H9 (cell line): ENCODE measurements at regions not wholly inside any gene's neighbourhood (a gene's known extent, or its start where the extent isn't known, plus 50 kb on each side); places are given as distances from the start of the nearest gene placed in this dataset.

ENCODE experiments used
- DNase-seq: peaks from one replicate; pipeline ENCODE4 v3.0.0-alpha.2; 2017
- H2AFZ ChIP-seq: one replicate; pipeline ENCODE4 v1.6.1; 2013; ENCODE audit warnings: mild to moderate bottlenecking, low read length, control low read depth, moderate library complexity
- H2AK5ac ChIP-seq: 2 replicates; pipeline ENCODE4 v1.6.1; 2013; ENCODE audit warnings: low read length, control low read depth, mixed read lengths; ENCODE audit not compliant: insufficient read length
- H2BK120ac ChIP-seq: one replicate; pipeline ENCODE4 v1.6.1; 2013; ENCODE audit warnings: low read depth, mild to moderate bottlenecking, low read length, control low read depth, inconsistent platforms; ENCODE audit not compliant: poor library complexity, severe bottlenecking
- H2BK12ac ChIP-seq: 2 replicates; pipeline ENCODE4 v1.6.1; 2013; ENCODE audit warnings: low read length, control low read depth, mixed read lengths, low read depth; ENCODE audit not compliant: insufficient read length
- H2BK15ac ChIP-seq: 2 replicates; pipeline ENCODE4 v1.6.1; 2013; ENCODE audit warnings: low read depth, low read length, control low read depth
- H2BK20ac ChIP-seq: one replicate; pipeline ENCODE4 v1.6.1; 2013; ENCODE audit warnings: low read depth, mild to moderate bottlenecking, low read length, control low read depth, inconsistent platforms; ENCODE audit not compliant: poor library complexity, severe bottlenecking
- H2BK5ac ChIP-seq: 2 replicates; pipeline ENCODE4 v1.6.1; 2013; ENCODE audit warnings: low read length, control low read depth, mixed read lengths; ENCODE audit not compliant: insufficient read length
- H3K14ac ChIP-seq: 2 replicates; pipeline ENCODE4 v1.6.1; 2013; ENCODE audit warnings: low read length, control low read depth; ENCODE audit not compliant: insufficient read depth
- H3K18ac ChIP-seq: 2 replicates; pipeline ENCODE4 v1.6.1; 2013; ENCODE audit warnings: low read depth, mild to moderate bottlenecking, mixed read lengths, low read length, control low read depth; ENCODE audit not compliant: insufficient read length
- H3K23ac ChIP-seq: 2 replicates; pipeline ENCODE4 v1.6.1; 2013; ENCODE audit warnings: low read length, control low read depth, mixed read lengths, low read depth; ENCODE audit not compliant: insufficient read length
- H3K23me2 ChIP-seq: 2 replicates; pipeline ENCODE4 v1.6.1; 2013; ENCODE audit warnings: low read depth, mild to moderate bottlenecking, mixed read lengths, low read length, control low read depth; ENCODE audit not compliant: insufficient read length, poor library complexity, severe bottlenecking
- H3K27ac ChIP-seq: 2 replicates; pipeline ENCODE4 v1.5.1; 2013; ENCODE audit warnings: low read length, control low read depth, mixed read lengths, low read depth; ENCODE audit not compliant: insufficient read length
- H3K27me3 ChIP-seq: 2 replicates; pipeline ENCODE4 v1.6.1; 2013; ENCODE audit warnings: low read length, control low read depth, inconsistent platforms; ENCODE audit not compliant: insufficient read depth
- H3K4ac ChIP-seq: 2 replicates; pipeline ENCODE4 v1.6.1; 2013; ENCODE audit warnings: low read depth, mild to moderate bottlenecking, control low read depth, inconsistent platforms, low read length, moderate library complexity
- H3K4me1 ChIP-seq: 2 replicates; pipeline ENCODE4 v1.6.1; 2013; ENCODE audit warnings: low read length, control low read depth, inconsistent platforms; ENCODE audit not compliant: insufficient read depth
- H3K4me2 ChIP-seq: 2 replicates; pipeline ENCODE4 v1.6.1; 2013; ENCODE audit warnings: low read length, control low read depth, mixed read lengths; ENCODE audit not compliant: insufficient read length, insufficient read depth
- H3K56ac ChIP-seq: 2 replicates; pipeline ENCODE4 v1.6.1; 2013; ENCODE audit warnings: low read depth, mild to moderate bottlenecking, mixed read lengths, low read length, control low read depth; ENCODE audit not compliant: insufficient read length
- H3K79me1 ChIP-seq: 2 replicates; pipeline ENCODE4 v1.6.1; 2013; ENCODE audit warnings: low read depth, mild to moderate bottlenecking, moderate library complexity, low read length, control low read depth, inconsistent platforms; ENCODE audit not compliant: insufficient read depth, poor library complexity, severe bottlenecking
- H3K79me2 ChIP-seq: 2 replicates; pipeline ENCODE4 v1.6.1; 2013; ENCODE audit warnings: low read length, control low read depth, inconsistent platforms; ENCODE audit not compliant: insufficient read depth
- H3K9ac ChIP-seq: 2 replicates; pipeline ENCODE4 v1.6.1; 2013; ENCODE audit warnings: low read length, control low read depth, mixed read lengths; ENCODE audit not compliant: insufficient read length; ENCODE audit errors: extremely low read depth
- H3K9me3 ChIP-seq: one replicate; pipeline ENCODE4 v1.6.1; 2013; ENCODE audit warnings: low read depth, low read length, inconsistent platforms; ENCODE audit not compliant: control insufficient read depth
- H3T11ph ChIP-seq: one replicate; pipeline ENCODE4 v1.6.1; 2013; ENCODE audit warnings: mild to moderate bottlenecking, low read length, control low read depth, inconsistent platforms
- H4K20me1 ChIP-seq: one replicate; pipeline ENCODE4 v1.6.1; 2013; ENCODE audit not compliant: control insufficient read depth, insufficient read length, insufficient read depth
- H4K5ac ChIP-seq: 2 replicates; pipeline ENCODE4 v1.6.1; 2013; ENCODE audit warnings: low read depth, mild to moderate bottlenecking, mixed read lengths, low read length, control low read depth; ENCODE audit not compliant: insufficient read length
- H4K8ac ChIP-seq: replicated peaks from 2 replicates; pipeline ENCODE4 v1.6.1; 2013; ENCODE audit warnings: low read length, control low read depth, mixed read lengths, low read depth; ENCODE audit not compliant: insufficient read length
- H4K91ac ChIP-seq: 2 replicates; pipeline ENCODE4 v1.6.1; 2013; ENCODE audit warnings: low read depth, mild to moderate bottlenecking, moderate library complexity, mixed read lengths, low read length, control low read depth; ENCODE audit not compliant: insufficient read length
- H3K27ac Mint-ChIP-seq, 3 experiments: 2 replicates in 2 of 3; 3 replicates in 1 of 3; pipeline ENCODE4 v1.8.0; 2020 to 2021; ENCODE audit warnings: mixed read lengths in 3 of 3, mild to moderate bottlenecking in 1 of 3, moderate library complexity in 1 of 3
- H3K27me3 Mint-ChIP-seq: 2 replicates; pipeline ENCODE4 v1.8.0; 2021; ENCODE audit warnings: low read depth, mild to moderate bottlenecking, moderate library complexity, mixed read lengths
- H3K36me3 Mint-ChIP-seq, 3 experiments: 2 replicates in 2 of 3; 3 replicates in 1 of 3; pipeline ENCODE4 v1.8.0; 2020 to 2021; ENCODE audit warnings: low read depth in 3 of 3, mixed read lengths in 3 of 3; ENCODE audit not compliant: insufficient read depth in 1 of 3
- H3K4me1 Mint-ChIP-seq, 2 experiments: 2 replicates each; pipeline ENCODE4 v1.8.0; 2020; ENCODE audit warnings: mixed read lengths in 2 of 2
- H3K4me3 Mint-ChIP-seq, 2 experiments: 2 replicates in 1 of 2; 3 replicates in 1 of 2; pipeline ENCODE4 v1.8.0; 2020 to 2021; ENCODE audit warnings: mild to moderate bottlenecking in 2 of 2, mixed read lengths in 2 of 2, moderate library complexity in 1 of 2
- H3K9me3 Mint-ChIP-seq, 2 experiments: 2 replicates in 1 of 2; 3 replicates in 1 of 2; pipeline ENCODE4 v1.8.0; 2020; ENCODE audit warnings: mild to moderate bottlenecking in 2 of 2, mixed read lengths in 2 of 2, moderate library complexity in 1 of 2
- CTCF ChIP-seq: fragments of 200-600 bp; sonication (generic); conservative IDR thresholded peaks from 3 replicates; pipeline ENCODE4 v1.8.0; 2021; ENCODE audit warnings: antibody characterized with exemption, mild to moderate bottlenecking
- WGBS: extraction: QIAGEN DNeasy Blood & Tissue Kit; methylation state at CpG from one replicate; pipeline ENCODE4 v1.1.7; 2013; ENCODE audit warnings: missing lambda C conversion rate, low lambda C conversion rate, mixed read lengths; ENCODE audit not compliant: insufficient read length; ENCODE audit errors: extremely low coverage; 5-methylcytosine and 5-hydroxymethylcytosine counted together

- Histone ChIP-seq H3K23me2 (no peaks in the 10 kb centered on the region), H3T11ph (no peak overlapping the region), H2BK120ac (no peak overlapping the region), H2AFZ (no peak overlapping the region), H3K23ac (no peak overlapping the region), H2BK15ac (no peak overlapping the region), H3K4me1 (no peaks in the 10 kb centered on the region), H3K9ac (no peak overlapping the region), H3K9me3 (no peaks in the 10 kb centered on the region), H4K5ac (no peak overlapping the region), H4K20me1 (no peaks in the 10 kb centered on the region), H3K4ac (no peak overlapping the region), H3K18ac (no peak overlapping the region), H3K79me1 (no peaks in the 10 kb centered on the region), H3K14ac (no peak overlapping the region), H3K4me2 (no peak overlapping the region), H3K27ac (no peak overlapping the region), H4K91ac (no peak overlapping the region), H4K8ac (no peak overlapping the region), H2BK5ac (no peak overlapping the region), H2BK12ac (no peak overlapping the region), H3K79me2 (no peaks in the 10 kb centered on the region), H2AK5ac (no peak overlapping the region), H2BK20ac (no peak overlapping the region), H3K56ac (no peak overlapping the region), H3K27me3 (no peaks in the 10 kb centered on the region)
- DNase-seq, result no peak
- Mint-ChIP-seq H3K4me3 (no peak overlapping the region), H3K27ac (no peak overlapping the region), H3K4me1 (peaks cover 12 to 14% of the 10 kb centered on the region in 2 experiments), H3K36me3 (no peaks in the 10 kb centered on the region), H3K27me3 (peaks cover 3% of the 10 kb centered on the region; the same call in 1 of the 2 replicates), H3K9me3 (no peaks in the 10 kb centered on the region)
- no CpG with 5 or more reads among the region's 6 CpGs for WGBS
- TF ChIP-seq CTCF, result no peak
These were observed 107.2 kb upstream of the RASGRP1 start for GRCh38 chr15:38671675-38672254.
